ENCODE measurements at regions not wholly inside any gene's neighbourhood (a gene's known extent, or its start where the extent isn't known, plus 50 kb on each side); places are given as distances from the start of the nearest gene placed in this dataset.
"Not testable (repeated sequence)": the region's sequence is repeated elsewhere in the genome, so short reads cannot be mapped to it uniquely, and the experiment has no call there.

GRCh38 chr5:99418640-99419039 lies 489.8 kb upstream of the CHD1 start:
- H3K36me3 ChIP-seq (ENCODE audit: control insufficient read depth, insufficient read depth, low read length); H3K4me3 ChIP-seq (ENCODE audit: low read length); H3K27ac ChIP-seq (ENCODE audit: low read length); H3K4me1 ChIP-seq (ENCODE audit: control insufficient read depth, insufficient read depth, low read length); H3K9me3 ChIP-seq (ENCODE audit: control insufficient read depth, insufficient read depth, low read length); DNase-seq (ENCODE audit: low read depth, low spot score); H3K27me3 ChIP-seq (ENCODE audit: control insufficient read depth, insufficient read depth, low read length): not testable (repeated sequence)
- no CpG with 5 or more reads among the region's 1 CpG for WGBS (ENCODE audit: insufficient coverage, insufficient read length)

GRCh38 chr5:99410386-99410785 lies 481.6 kb upstream of the CHD1 start:
- H3K9me3 ChIP-seq (ENCODE audit: control insufficient read depth, insufficient read depth, low read length); H3K4me1 ChIP-seq (ENCODE audit: control insufficient read depth, insufficient read depth, low read length); H3K4me3 ChIP-seq (ENCODE audit: low read length); H3K27me3 ChIP-seq (ENCODE audit: control insufficient read depth, insufficient read depth, low read length); H3K36me3 ChIP-seq (ENCODE audit: control insufficient read depth, insufficient read depth, low read length); H3K27ac ChIP-seq (ENCODE audit: low read length); DNase-seq (ENCODE audit: low read depth, low spot score): not testable (repeated sequence)
- no CpG with 5 or more reads among the region's 30 CpGs for WGBS (ENCODE audit: insufficient coverage, insufficient read length)

- not testable (repeated sequence) for H3K4me1 ChIP-seq (ENCODE audit: control insufficient read depth, insufficient read depth, low read length); DNase-seq (ENCODE audit: low read depth, low spot score); H3K27ac ChIP-seq (ENCODE audit: low read length); H3K4me3 ChIP-seq (ENCODE audit: low read length); H3K36me3 ChIP-seq (ENCODE audit: control insufficient read depth, insufficient read depth, low read length); H3K27me3 ChIP-seq (ENCODE audit: control insufficient read depth, insufficient read depth, low read length); H3K9me3 ChIP-seq (ENCODE audit: control insufficient read depth, insufficient read depth, low read length)
- WGBS (ENCODE audit: insufficient coverage, insufficient read length): no CpG with 5 or more reads among the region's 3 CpGs
Observed at GRCh38 chr5:99404764-99405302, 476.0 kb upstream of the CHD1 start.

GRCh38 chr5:99400571-99400970 lies 471.8 kb upstream of the CHD1 start:
- H3K4me3 ChIP-seq (ENCODE audit: low read length); H3K27me3 ChIP-seq (ENCODE audit: control insufficient read depth, insufficient read depth, low read length); DNase-seq (ENCODE audit: low read depth, low spot score); H3K36me3 ChIP-seq (ENCODE audit: control insufficient read depth, insufficient read depth, low read length); H3K9me3 ChIP-seq (ENCODE audit: control insufficient read depth, insufficient read depth, low read length); H3K4me1 ChIP-seq (ENCODE audit: control insufficient read depth, insufficient read depth, low read length); H3K27ac ChIP-seq (ENCODE audit: low read length): not testable (repeated sequence)
- WGBS (ENCODE audit: insufficient coverage, insufficient read length): no CpG with 5 or more reads among the region's 1 CpG

GRCh38 chr5:99398976-99399375 lies 470.2 kb upstream of the CHD1 start:
- no peak for DNase-seq (ENCODE audit: low read depth, low spot score)
- Histone ChIP-seq H3K4me1 (ENCODE audit: control insufficient read depth, insufficient read depth, low read length) (no peaks in the 10 kb centered on the region), H3K36me3 (ENCODE audit: control insufficient read depth, insufficient read depth, low read length) (no peaks in the 10 kb centered on the region), H3K27me3 (ENCODE audit: control insufficient read depth, insufficient read depth, low read length) (no peaks in the 10 kb centered on the region), H3K9me3 (ENCODE audit: control insufficient read depth, insufficient read depth, low read length) (no peaks in the 10 kb centered on the region), H3K27ac (ENCODE audit: low read length) (no peak overlapping the region), H3K4me3 (ENCODE audit: low read length) (no peak overlapping the region)

GRCh38 chr5:99386406-99387077 lies 457.7 kb upstream of the CHD1 start:
- WGBS (ENCODE audit: insufficient coverage, insufficient read length): no CpG with 5 or more reads among the region's 1 CpG

GRCh38 chr5:99379187-99379586 lies 450.4 kb upstream of the CHD1 start:
- Histone ChIP-seq H3K27ac (ENCODE audit: low read length) (no peak overlapping the region), H3K9me3 (ENCODE audit: control insufficient read depth, insufficient read depth, low read length) (no peaks in the 10 kb centered on the region), H3K27me3 (ENCODE audit: control insufficient read depth, insufficient read depth, low read length) (no peaks in the 10 kb centered on the region), H3K36me3 (ENCODE audit: control insufficient read depth, insufficient read depth, low read length) (no peaks in the 10 kb centered on the region), H3K4me3 (ENCODE audit: low read length) (no peak overlapping the region), H3K4me1 (ENCODE audit: control insufficient read depth, insufficient read depth, low read length) (no peaks in the 10 kb centered on the region)
- WGBS (ENCODE audit: insufficient coverage, insufficient read length): no CpG with 5 or more reads among the region's 4 CpGs
- no peak for DNase-seq (ENCODE audit: low read depth, low spot score)

More at GRCh38 chr5:99386406-99387077, 457.7 kb upstream of the CHD1 start:
- Histone ChIP-seq H3K27ac (ENCODE audit: low read length) (no peak overlapping the region), H3K27me3 (ENCODE audit: control insufficient read depth, insufficient read depth, low read length) (no peaks in the 10 kb centered on the region), H3K4me3 (ENCODE audit: low read length) (no peak overlapping the region), H3K9me3 (ENCODE audit: control insufficient read depth, insufficient read depth, low read length) (no peaks in the 10 kb centered on the region), H3K36me3 (ENCODE audit: control insufficient read depth, insufficient read depth, low read length) (no peaks in the 10 kb centered on the region), H3K4me1 (ENCODE audit: control insufficient read depth, insufficient read depth, low read length) (no peaks in the 10 kb centered on the region)
- DNase-seq (ENCODE audit: low read depth, low spot score): no peak

GRCh38 chr5:99378443-99378842 lies 449.6 kb upstream of the CHD1 start:
- Histone ChIP-seq H3K4me3 (ENCODE audit: low read length) (no peak overlapping the region), H3K9me3 (ENCODE audit: control insufficient read depth, insufficient read depth, low read length) (no peaks in the 10 kb centered on the region), H3K27me3 (ENCODE audit: control insufficient read depth, insufficient read depth, low read length) (no peaks in the 10 kb centered on the region), H3K36me3 (ENCODE audit: control insufficient read depth, insufficient read depth, low read length) (no peaks in the 10 kb centered on the region), H3K27ac (ENCODE audit: low read length) (no peak overlapping the region), H3K4me1 (ENCODE audit: control insufficient read depth, insufficient read depth, low read length) (no peaks in the 10 kb centered on the region)
- no peak for DNase-seq (ENCODE audit: low read depth, low spot score)
- WGBS (ENCODE audit: insufficient coverage, insufficient read length): no CpG with 5 or more reads among the region's 2 CpGs

- WGBS (ENCODE audit: insufficient coverage, insufficient read length): no CpG with 5 or more reads among the region's 3 CpGs
- no peak for DNase-seq (ENCODE audit: low read depth, low spot score)
- H3K27ac ChIP-seq (ENCODE audit: low read length): no peak overlapping the region
Observed at GRCh38 chr5:99369797-99370593, 441.2 kb upstream of the CHD1 start.

GRCh38 chr5:99368726-99369125 lies 439.9 kb upstream of the CHD1 start:
- H3K4me1 ChIP-seq (ENCODE audit: control insufficient read depth, insufficient read depth, low read length): no peaks in the 10 kb centered on the region
- WGBS (ENCODE audit: insufficient coverage, insufficient read length): no CpG with 5 or more reads among the region's 2 CpGs
- no peaks in the 10 kb centered on the region for H3K27me3 ChIP-seq (ENCODE audit: control insufficient read depth, insufficient read depth, low read length)
- DNase-seq (ENCODE audit: low read depth, low spot score): no peak
- no peak overlapping the region for H3K27ac ChIP-seq (ENCODE audit: low read length)
- no peaks in the 10 kb centered on the region for H3K36me3 ChIP-seq (ENCODE audit: control insufficient read depth, insufficient read depth, low read length)
- H3K9me3 ChIP-seq (ENCODE audit: control insufficient read depth, insufficient read depth, low read length): no peaks in the 10 kb centered on the region
- no peak overlapping the region for H3K4me3 ChIP-seq (ENCODE audit: low read length)

More at GRCh38 chr5:99369797-99370593, 441.2 kb upstream of the CHD1 start:
- no peaks in the 10 kb centered on the region for H3K4me1 ChIP-seq (ENCODE audit: control insufficient read depth, insufficient read depth, low read length)
- no peaks in the 10 kb centered on the region for H3K27me3 ChIP-seq (ENCODE audit: control insufficient read depth, insufficient read depth, low read length)
- no peaks in the 10 kb centered on the region for H3K36me3 ChIP-seq (ENCODE audit: control insufficient read depth, insufficient read depth, low read length)
- H3K9me3 ChIP-seq (ENCODE audit: control insufficient read depth, insufficient read depth, low read length): no peaks in the 10 kb centered on the region
- no peak overlapping the region for H3K4me3 ChIP-seq (ENCODE audit: low read length)
